SK-N-DZ (cell line): ENCODE measurements at regions not wholly inside any gene's neighbourhood (a gene's known extent, or its start where the extent isn't known, plus 50 kb on each side); places are given as distances from the start of the nearest gene placed in this dataset.
"Not testable (repeated sequence)": the region's sequence is repeated elsewhere in the genome, so short reads cannot be mapped to it uniquely, and the experiment has no call there.

ENCODE experiments used
- DNase-seq: peaks from one replicate; pipeline ENCODE4 v3.0.0-alpha.2; 2015; ENCODE audit warnings: low spot score

GRCh38 chr2:3037196-3038194 lies 340.1 kb downstream of the EIPR1 start:
- DNase-seq = no peak

GRCh38 chr2:3036432-3037125 lies 341.0 kb downstream of the EIPR1 start:
- no peak for DNase-seq

- no peak for DNase-seq
Observed at GRCh38 chr2:3035385-3036050, 342.1 kb downstream of the EIPR1 start.

- DNase-seq = no peak
Observed at GRCh38 chr2:3034856-3035255, 342.8 kb downstream of the EIPR1 start.

GRCh38 chr2:3034396-3034795 lies 343.2 kb downstream of the EIPR1 start:
- DNase-seq = no peak

- DNase-seq = no peak
Observed at GRCh38 chr2:3033315-3033714, 344.3 kb downstream of the EIPR1 start.

GRCh38 chr2:3030791-3031190 lies 346.8 kb downstream of the EIPR1 start:
- not testable (repeated sequence) for DNase-seq

- DNase-seq = no peak
Observed at GRCh38 chr2:3025984-3026383, 351.6 kb downstream of the EIPR1 start.

GRCh38 chr2:3025261-3025660 lies 352.4 kb downstream of the EIPR1 start:
- no peak for DNase-seq

GRCh38 chr2:3024401-3024935 lies 353.1 kb downstream of the EIPR1 start:
- DNase-seq = no peak

GRCh38 chr2:3023531-3023930 lies 354.1 kb downstream of the EIPR1 start:
- DNase-seq = no peak

- no peak for DNase-seq
Observed at GRCh38 chr2:3022841-3023372, 354.7 kb downstream of the EIPR1 start.

GRCh38 chr2:3021720-3022119 lies 355.9 kb downstream of the EIPR1 start:
- DNase-seq = no peak

GRCh38 chr2:3010001-3010400 lies 367.6 kb downstream of the EIPR1 start:
- no peak for DNase-seq

GRCh38 chr2:3009483-3009882 lies 368.1 kb downstream of the EIPR1 start:
- DNase-seq = no peak

- DNase-seq = peak; percentile 17
Observed at GRCh38 chr2:3009005-3009404, 368.6 kb downstream of the EIPR1 start.

GRCh38 chr2:3008561-3008960 lies 369.1 kb downstream of the EIPR1 start:
- DNase-seq = no peak

GRCh38 chr2:3007135-3007534 lies 370.5 kb downstream of the EIPR1 start:
- no peak for DNase-seq

- peak; percentile 17 for DNase-seq
Observed at GRCh38 chr2:3005859-3006501, 371.6 kb downstream of the EIPR1 start.

- peak; percentile 86 for DNase-seq
Observed at GRCh38 chr2:3001615-3002560, 375.7 kb downstream of the EIPR1 start.
